ENCODE measurements at regions not wholly inside any gene's neighbourhood (a gene's known extent, or its start where the extent isn't known, plus 50 kb on each side); places are given as distances from the start of the nearest gene placed in this dataset.

DNA sequence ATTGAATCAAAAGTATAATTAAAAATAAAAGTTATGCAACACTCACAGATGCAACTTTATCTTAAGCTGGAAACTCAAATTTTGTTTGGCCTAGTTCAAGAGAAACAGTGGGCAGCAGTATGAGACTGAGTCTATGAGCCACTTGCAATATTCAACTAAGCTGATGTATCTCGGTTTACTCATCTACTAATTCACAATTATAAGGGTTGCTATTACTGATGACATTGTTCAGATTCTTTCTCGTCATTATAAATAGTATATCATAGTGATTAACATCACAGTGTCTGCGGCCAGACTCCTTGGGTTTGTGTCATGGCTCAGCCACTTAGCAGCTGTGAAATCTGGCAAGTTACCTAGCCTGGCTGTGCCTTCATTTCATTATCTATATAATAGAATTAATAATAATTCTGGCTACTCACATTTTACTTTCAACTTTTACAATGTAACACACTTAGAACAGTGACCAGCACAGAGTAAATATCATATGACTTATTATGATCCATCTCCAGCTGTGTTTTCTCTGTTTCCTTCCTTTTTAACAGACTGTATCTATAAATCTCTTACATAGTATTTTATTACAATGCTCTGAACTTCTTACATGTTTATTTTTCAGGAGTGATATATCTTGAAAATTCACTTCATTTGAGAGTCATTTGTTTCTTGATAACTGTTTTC is 194.3 kb upstream of the RGS18 start:
- H3K9me3 ChIP-seq (ENCODE audit: insufficient read depth, low read depth, low read length) = no peaks in the 10 kb centered on the region
- H3K4me3 Mint-ChIP-seq (ENCODE audit: unreplicated experiment) = no peak overlapping the region
- no peak overlapping the region for H2AFZ ChIP-seq (ENCODE audit: low read depth, low read length)
- H3K79me2 ChIP-seq (ENCODE audit: insufficient read depth, low read length) = no peaks in the 10 kb centered on the region
- no peak overlapping the region for H3K9ac ChIP-seq (ENCODE audit: low read length)
- no peaks in the 10 kb centered on the region for H3K27me3 ChIP-seq (ENCODE audit: insufficient read depth, low read length)
- FAIRE-seq = no peak
- H3K4me3 ChIP-seq (ENCODE audit: insufficient read depth, low read depth, low read length) = no peak overlapping the region
- H3K4me2 ChIP-seq (ENCODE audit: low read length) = peak overlapping the region; percentile 52
- H3K36me3 ChIP-seq (ENCODE audit: insufficient read depth, low read length) = no peaks in the 10 kb centered on the region
- no peaks in the 10 kb centered on the region for H3K9me3 Mint-ChIP-seq (ENCODE audit: unreplicated experiment)
- TF ChIP-seq EZH2 (IDR thresholded peaks at IDR 0.05; ENCODE audit: insufficient read depth, low read length) = no peak
- TF ChIP-seq, protein P1, sequence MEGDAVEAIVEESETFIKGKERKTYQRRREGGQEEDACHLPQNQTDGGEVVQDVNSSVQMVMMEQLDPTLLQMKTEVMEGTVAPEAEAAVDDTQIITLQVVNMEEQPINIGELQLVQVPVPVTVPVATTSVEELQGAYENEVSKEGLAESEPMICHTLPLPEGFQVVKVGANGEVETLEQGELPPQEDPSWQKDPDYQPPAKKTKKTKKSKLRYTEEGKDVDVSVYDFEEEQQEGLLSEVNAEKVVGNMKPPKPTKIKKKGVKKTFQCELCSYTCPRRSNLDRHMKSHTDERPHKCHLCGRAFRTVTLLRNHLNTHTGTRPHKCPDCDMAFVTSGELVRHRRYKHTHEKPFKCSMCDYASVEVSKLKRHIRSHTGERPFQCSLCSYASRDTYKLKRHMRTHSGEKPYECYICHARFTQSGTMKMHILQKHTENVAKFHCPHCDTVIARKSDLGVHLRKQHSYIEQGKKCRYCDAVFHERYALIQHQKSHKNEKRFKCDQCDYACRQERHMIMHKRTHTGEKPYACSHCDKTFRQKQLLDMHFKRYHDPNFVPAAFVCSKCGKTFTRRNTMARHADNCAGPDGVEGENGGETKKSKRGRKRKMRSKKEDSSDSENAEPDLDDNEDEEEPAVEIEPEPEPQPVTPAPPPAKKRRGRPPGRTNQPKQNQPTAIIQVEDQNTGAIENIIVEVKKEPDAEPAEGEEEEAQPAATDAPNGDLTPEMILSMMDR (IDR thresholded peaks at IDR 0.05; ENCODE audit: insufficient read depth, low read depth, low read length) = no peak
- H3K27me3 Mint-ChIP-seq (ENCODE audit: low read depth, unreplicated experiment) = no peaks in the 10 kb centered on the region
- peak; percentile 66 for DNase-seq (ENCODE audit: low read depth)
- H3K4me1 ChIP-seq (ENCODE audit: insufficient read depth, low read length) = peaks cover 7% of the 10 kb centered on the region
- H3K4me1 Mint-ChIP-seq (ENCODE audit: low read depth, unreplicated experiment) = peaks cover 17% of the 10 kb centered on the region
- no peaks in the 10 kb centered on the region for H3K36me3 Mint-ChIP-seq (ENCODE audit: low read depth, unreplicated experiment)
- peak overlapping the region; percentile 64 for H3K27ac Mint-ChIP-seq (ENCODE audit: unreplicated experiment)
- peak overlapping the region; percentile 7 for H3K27ac ChIP-seq (ENCODE audit: low read depth, low read length)
- H4K20me1 ChIP-seq (ENCODE audit: insufficient read depth, low read length) = no peaks in the 10 kb centered on the region

DNA sequence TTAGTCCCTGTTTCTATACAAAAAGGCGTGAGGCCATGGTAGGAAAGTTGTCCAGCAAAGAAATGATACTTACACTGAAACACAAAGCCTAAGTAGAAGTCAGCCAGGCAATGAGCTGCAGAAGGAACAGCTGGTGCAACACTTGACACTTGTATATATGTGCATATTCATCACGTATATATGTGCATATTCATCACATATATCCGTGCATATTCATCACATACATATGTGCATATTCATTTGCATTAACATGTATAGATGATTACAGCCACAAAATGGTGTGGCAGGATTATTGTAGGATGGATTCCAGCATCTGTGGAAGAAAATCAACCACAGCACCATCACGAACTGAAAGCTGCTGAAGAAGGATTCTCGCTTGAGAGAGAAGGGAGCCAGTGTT is 189.0 kb upstream of the RGS18 start:
- Mint-ChIP-seq H3K4me1 (ENCODE audit: low read depth, unreplicated experiment) (peaks cover 1% of the 10 kb centered on the region), H3K4me3 (ENCODE audit: unreplicated experiment) (no peak overlapping the region), H3K9me3 (ENCODE audit: unreplicated experiment) (peaks cover 4% of the 10 kb centered on the region), H3K27me3 (ENCODE audit: low read depth, unreplicated experiment) (no peaks in the 10 kb centered on the region), H3K27ac (ENCODE audit: unreplicated experiment) (no peak overlapping the region), H3K36me3 (ENCODE audit: low read depth, unreplicated experiment) (no peaks in the 10 kb centered on the region)
- Histone ChIP-seq H3K79me2 (ENCODE audit: insufficient read depth, low read length) (no peaks in the 10 kb centered on the region), H3K9me3 (ENCODE audit: insufficient read depth, low read depth, low read length) (no peaks in the 10 kb centered on the region), H3K4me1 (ENCODE audit: insufficient read depth, low read length) (no peaks in the 10 kb centered on the region), H3K4me3 (ENCODE audit: insufficient read depth, low read depth, low read length) (no peak overlapping the region), H3K9ac (ENCODE audit: low read length) (no peak overlapping the region), H3K36me3 (ENCODE audit: insufficient read depth, low read length) (no peaks in the 10 kb centered on the region), H3K27ac (ENCODE audit: low read depth, low read length) (no peak overlapping the region), H4K20me1 (ENCODE audit: insufficient read depth, low read length) (no peaks in the 10 kb centered on the region), H2AFZ (ENCODE audit: low read depth, low read length) (no peak overlapping the region), H3K4me2 (ENCODE audit: low read length) (no peak overlapping the region), H3K27me3 (ENCODE audit: insufficient read depth, low read length) (no peaks in the 10 kb centered on the region)
- TF ChIP-seq, protein P1 (IDR thresholded peaks at IDR 0.05; ENCODE audit: insufficient read depth, low read depth, low read length) = no peak
- no peak for TF ChIP-seq EZH2 (IDR thresholded peaks at IDR 0.05; ENCODE audit: insufficient read depth, low read length)
- FAIRE-seq (no peak), DNase-seq (ENCODE audit: low read depth) (no peak)

DNA sequence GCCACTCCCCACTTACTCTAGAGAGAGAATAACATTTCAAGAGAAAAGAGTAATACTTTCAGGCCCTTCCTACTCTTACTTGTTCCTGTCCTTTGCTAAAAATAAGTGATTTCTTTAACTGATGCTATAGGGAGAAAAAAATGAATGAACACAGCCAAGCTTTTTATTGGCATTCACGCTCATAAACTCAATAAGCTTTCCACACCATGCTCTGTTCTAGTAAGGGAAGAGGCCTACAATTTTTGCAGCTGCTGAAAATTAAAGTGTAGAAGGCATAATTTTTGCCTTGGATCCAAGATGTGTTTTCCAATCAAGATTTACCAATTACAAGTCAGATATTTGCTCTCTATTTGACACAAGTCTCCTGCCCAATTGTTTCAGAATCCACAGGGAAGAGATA is 188.1 kb upstream of the RGS18 start:
- no peak for FAIRE-seq
- no peak overlapping the region for H2AFZ ChIP-seq (ENCODE audit: low read depth, low read length)

More for the DNA sequence above, 188.1 kb upstream of the RGS18 start:
- Histone ChIP-seq H3K4me2 (ENCODE audit: low read length) (no peak overlapping the region), H4K20me1 (ENCODE audit: insufficient read depth, low read length) (no peaks in the 10 kb centered on the region), H3K27me3 (ENCODE audit: insufficient read depth, low read length) (no peaks in the 10 kb centered on the region), H3K79me2 (ENCODE audit: insufficient read depth, low read length) (no peaks in the 10 kb centered on the region), H3K4me1 (ENCODE audit: insufficient read depth, low read length) (no peaks in the 10 kb centered on the region), H3K27ac (ENCODE audit: low read depth, low read length) (no peak overlapping the region), H3K9ac (ENCODE audit: low read length) (no peak overlapping the region), H3K36me3 (ENCODE audit: insufficient read depth, low read length) (no peaks in the 10 kb centered on the region), H3K9me3 (ENCODE audit: insufficient read depth, low read depth, low read length) (no peaks in the 10 kb centered on the region), H3K4me3 (ENCODE audit: insufficient read depth, low read depth, low read length) (no peak overlapping the region)
- Mint-ChIP-seq H3K4me1 (ENCODE audit: low read depth, unreplicated experiment) (no peaks in the 10 kb centered on the region), H3K36me3 (ENCODE audit: low read depth, unreplicated experiment) (no peaks in the 10 kb centered on the region), H3K4me3 (ENCODE audit: unreplicated experiment) (no peak overlapping the region), H3K27me3 (ENCODE audit: low read depth, unreplicated experiment) (no peaks in the 10 kb centered on the region), H3K9me3 (ENCODE audit: unreplicated experiment) (peaks cover 4% of the 10 kb centered on the region), H3K27ac (ENCODE audit: unreplicated experiment) (no peak overlapping the region)
- no peak for DNase-seq (ENCODE audit: low read depth)
- TF ChIP-seq, protein P1 (IDR thresholded peaks at IDR 0.05; ENCODE audit: insufficient read depth, low read depth, low read length) = no peak
- TF ChIP-seq EZH2 (IDR thresholded peaks at IDR 0.05; ENCODE audit: insufficient read depth, low read length) = no peak
